Uterus (tissue), 3 donors: ENCODE measurements at regions not wholly inside any gene's neighbourhood (a gene's known extent, or its start where the extent isn't known, plus 50 kb on each side); places are given as distances from the start of the nearest gene placed in this dataset.
"Not testable (repeated sequence)": the region's sequence is repeated elsewhere in the genome, so short reads cannot be mapped to it uniquely, and the experiment has no call there.

Source experiments
- DNase-seq, 2 donors: peaks; one replicate each; pipeline ENCODE4 v3.0.0-alpha.2; 2019 to 2020
- H3K27ac ChIP-seq, 2 donors: fragments of 200-600 bp; sonication (generic); 1 replicate in 1 of 2; 2 replicates in 1 of 2; pipeline ENCODE4 v1.5.1; 2016 to 2018
- H3K27me3 ChIP-seq, 2 donors: fragments of 200-600 bp; sonication (generic); one replicate each; pipeline ENCODE4 v1.5.1; 2018 to 2019; ENCODE audit warnings: control low read depth in 1 of 2
- H3K36me3 ChIP-seq, 2 donors: fragments of 200-600 bp; sonication (generic); one replicate each; pipeline ENCODE4 v1.5.1; 2019; ENCODE audit warnings: control low read depth in 1 of 2
- H3K4me1 ChIP-seq, 2 donors: fragments of 200-600 bp; sonication (generic); one replicate each; pipeline ENCODE4 v1.5.1; 2018 to 2019; ENCODE audit warnings: control low read depth in 1 of 2
- H3K4me3 ChIP-seq, 2 donors: fragments of 200-600 bp; sonication (generic); 1 replicate in 1 of 2; 2 replicates in 1 of 2; pipeline ENCODE4 v1.5.1; 2018 to 2019; ENCODE audit warnings: mild to moderate bottlenecking in 1 of 2
- H3K9me3 ChIP-seq, 2 donors: fragments of 200-600 bp; sonication (generic); one replicate each; pipeline ENCODE4 v1.5.1; 2019; ENCODE audit warnings: control low read depth in 1 of 2
- POLR2A ChIP-seq, 2 donors: fragments of 450-650 bp; IDR thresholded peaks; one replicate each; pipeline ENCODE4 v1.6.1; 2016; ENCODE audit warnings: antibody characterized with exemption in 2 of 2, mild to moderate bottlenecking in 1 of 2, moderate library complexity in 1 of 2
- intact Hi-C: fragments of 100-400 bp; cut with DNase I; formaldehyde crosslinking; loops from one replicate; pipeline ENCODE4 v1.15.1; 2023; ENCODE audit warnings: low total_unique reads
- TF ChIP-seq, protein P1 (sequence below), 4 experiments: fragments of 200-600 bp in 2 of 4; fragments of 450-650 bp in 2 of 4; sonication (generic) in 2 of 4; IDR thresholded peaks; one replicate each; pipeline ENCODE4 v1.5.1; 2016 to 2019; ENCODE audit warnings: antibody characterized with exemption in 4 of 4, mild to moderate bottlenecking in 2 of 4, moderate library complexity in 1 of 4
- donor health status: DM: yes; HTN: yes; CAD: no.

GRCh38 chr11:81245791-81246190 is 1487.9 kb downstream of the FAM181B start:
- TF ChIP-seq, protein P1, sequence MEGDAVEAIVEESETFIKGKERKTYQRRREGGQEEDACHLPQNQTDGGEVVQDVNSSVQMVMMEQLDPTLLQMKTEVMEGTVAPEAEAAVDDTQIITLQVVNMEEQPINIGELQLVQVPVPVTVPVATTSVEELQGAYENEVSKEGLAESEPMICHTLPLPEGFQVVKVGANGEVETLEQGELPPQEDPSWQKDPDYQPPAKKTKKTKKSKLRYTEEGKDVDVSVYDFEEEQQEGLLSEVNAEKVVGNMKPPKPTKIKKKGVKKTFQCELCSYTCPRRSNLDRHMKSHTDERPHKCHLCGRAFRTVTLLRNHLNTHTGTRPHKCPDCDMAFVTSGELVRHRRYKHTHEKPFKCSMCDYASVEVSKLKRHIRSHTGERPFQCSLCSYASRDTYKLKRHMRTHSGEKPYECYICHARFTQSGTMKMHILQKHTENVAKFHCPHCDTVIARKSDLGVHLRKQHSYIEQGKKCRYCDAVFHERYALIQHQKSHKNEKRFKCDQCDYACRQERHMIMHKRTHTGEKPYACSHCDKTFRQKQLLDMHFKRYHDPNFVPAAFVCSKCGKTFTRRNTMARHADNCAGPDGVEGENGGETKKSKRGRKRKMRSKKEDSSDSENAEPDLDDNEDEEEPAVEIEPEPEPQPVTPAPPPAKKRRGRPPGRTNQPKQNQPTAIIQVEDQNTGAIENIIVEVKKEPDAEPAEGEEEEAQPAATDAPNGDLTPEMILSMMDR (IDR thresholded peaks at IDR 0.05), result no peak
- no peak for TF ChIP-seq POLR2A (IDR thresholded peaks at IDR 0.05)
- H3K36me3 ChIP-seq, result no peaks in the 10 kb centered on the region
- no peak overlapping the region for H3K4me3 ChIP-seq
- no peaks in the 10 kb centered on the region for H3K27me3 ChIP-seq
- intact Hi-C loops, result no loop called here
- no peak for DNase-seq
- no peak overlapping the region for H3K27ac ChIP-seq
- no peaks in the 10 kb centered on the region for H3K9me3 ChIP-seq
- H3K4me1 ChIP-seq, result no peaks in the 10 kb centered on the region

DNA sequence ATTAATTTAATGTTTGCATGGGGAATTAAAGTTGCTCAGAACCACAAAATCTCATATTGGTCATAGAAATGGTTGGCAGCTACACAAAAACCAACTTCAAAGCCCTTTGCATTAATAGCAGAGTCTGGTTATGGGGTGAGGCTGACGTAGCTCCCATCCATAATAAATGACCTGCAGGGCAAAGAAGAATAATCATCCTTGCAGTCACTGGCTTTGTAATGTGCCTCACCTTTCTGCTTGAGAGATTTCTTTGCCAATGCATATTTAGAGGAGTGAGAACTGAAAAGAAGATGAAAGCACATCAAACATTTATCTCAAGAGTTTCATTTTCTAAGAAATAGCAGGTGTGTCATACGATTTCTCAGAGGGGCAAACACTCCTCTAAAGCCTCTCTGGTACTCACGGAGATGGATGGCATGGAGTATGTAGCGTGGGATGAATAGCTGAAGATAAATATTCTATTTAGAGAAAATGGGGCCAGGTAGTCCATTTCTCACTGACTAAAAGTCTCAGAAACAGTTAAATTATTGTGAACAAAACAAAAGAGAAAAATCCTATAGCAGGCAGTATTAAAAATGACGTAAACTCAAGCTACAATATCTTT is 1491.9 kb downstream of the FAM181B start:
- Histone ChIP-seq H3K9me3 (no peaks in the 10 kb centered on the region), H3K36me3 (no peaks in the 10 kb centered on the region), H3K4me1 (no peaks in the 10 kb centered on the region), H3K27me3 (no peaks in the 10 kb centered on the region), H3K27ac (no peak overlapping the region), H3K4me3 (no peak overlapping the region)
- no peak for DNase-seq
- intact Hi-C loops, result no loop called here
- TF ChIP-seq POLR2A (IDR thresholded peaks at IDR 0.05), result no peak

DNA sequence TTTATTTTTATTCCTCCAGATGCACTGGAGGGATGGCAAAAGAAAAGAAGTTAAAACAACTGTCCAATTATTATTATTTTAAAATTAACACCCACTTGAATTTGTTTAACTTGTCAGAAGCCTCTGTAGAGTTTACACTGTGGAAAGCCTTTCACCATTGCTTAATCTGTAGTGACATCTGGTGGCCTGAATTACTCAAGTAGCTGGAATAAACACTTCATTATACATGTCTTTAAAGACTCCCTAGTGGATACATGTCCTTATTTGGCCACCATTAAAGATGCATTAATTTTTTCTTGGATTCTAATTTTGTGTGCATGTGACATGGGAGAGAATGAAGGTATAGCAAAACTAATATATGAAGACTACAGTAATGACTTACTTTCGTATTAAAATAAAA is 1496.5 kb downstream of the FAM181B start:
- DNase-seq, result no peak
- TF ChIP-seq, protein P1 (IDR thresholded peaks at IDR 0.05), result peak in 2 of 4 experiments; percentile 14 to 15
- no peak for TF ChIP-seq POLR2A (IDR thresholded peaks at IDR 0.05)
- intact Hi-C loops, result no loop called here
- Histone ChIP-seq H3K36me3 (no peaks in the 10 kb centered on the region), H3K4me1 (no peaks in the 10 kb centered on the region), H3K27ac (no peak overlapping the region), H3K4me3 (no peak overlapping the region), H3K27me3 (no peaks in the 10 kb centered on the region), H3K9me3 (no peaks in the 10 kb centered on the region)

DNA sequence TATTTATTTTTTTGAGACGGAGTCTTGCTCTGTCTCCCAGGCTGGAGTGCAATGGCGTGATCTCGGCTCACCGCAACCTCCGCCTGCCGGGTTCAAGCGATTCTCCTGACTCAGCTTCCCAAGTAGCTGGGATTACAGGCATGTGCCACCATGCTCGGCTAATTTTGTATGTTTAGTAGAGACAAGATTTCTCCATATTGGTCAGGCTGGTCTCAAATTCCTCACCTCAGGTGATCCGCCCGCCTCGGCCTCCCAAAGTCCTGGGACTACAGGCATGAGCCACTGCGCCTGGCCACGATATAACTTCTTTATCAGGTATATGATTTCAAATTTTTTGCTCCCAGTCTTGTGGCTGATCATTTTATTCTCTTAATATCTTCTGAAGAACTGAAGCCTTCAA is 1506.3 kb downstream of the FAM181B start:
- H3K27ac ChIP-seq, intact Hi-C loops, H3K9me3 ChIP-seq, H3K4me1 ChIP-seq, DNase-seq, H3K27me3 ChIP-seq, H3K36me3 ChIP-seq, H3K4me3 ChIP-seq: not testable (repeated sequence)

GRCh38 chr11:81224396-81224795 is 1509.3 kb downstream of the FAM181B start:
- H3K36me3 ChIP-seq, result no peaks in the 10 kb centered on the region
- DNase-seq, result no peak
- intact Hi-C loops, result no loop called here
- H3K9me3 ChIP-seq, result no peaks in the 10 kb centered on the region
- TF ChIP-seq, protein P1 (IDR thresholded peaks at IDR 0.05), result no peak
- TF ChIP-seq POLR2A (IDR thresholded peaks at IDR 0.05), result no peak
- no peaks in the 10 kb centered on the region for H3K4me1 ChIP-seq
- no peaks in the 10 kb centered on the region for H3K27me3 ChIP-seq
- H3K27ac ChIP-seq, result no peak overlapping the region
- H3K4me3 ChIP-seq, result no peak overlapping the region

DNA sequence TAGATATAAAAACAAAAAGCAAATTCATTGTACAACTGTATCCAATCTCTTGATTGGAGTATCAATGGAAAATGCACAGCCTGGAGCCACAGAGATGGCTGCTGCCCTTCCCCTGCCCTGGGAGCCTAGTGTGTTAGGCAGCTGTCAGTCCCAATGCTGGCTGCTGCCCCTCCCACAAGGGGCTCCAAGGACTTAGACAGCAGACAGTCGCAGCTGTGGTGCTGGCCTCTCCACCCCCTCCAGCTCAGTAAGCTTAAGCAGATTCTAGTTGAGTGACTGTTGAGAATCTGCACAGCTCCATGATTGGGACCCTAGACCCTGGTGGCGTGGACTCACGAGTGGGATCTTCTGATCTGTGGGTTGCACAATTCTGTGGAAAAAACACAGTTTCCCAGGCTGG is 1511.2 kb downstream of the FAM181B start:
- H3K36me3 ChIP-seq, result no peaks in the 10 kb centered on the region
- no peak overlapping the region for H3K4me3 ChIP-seq
- H3K27me3 ChIP-seq, result no peaks in the 10 kb centered on the region
- no peaks in the 10 kb centered on the region for H3K9me3 ChIP-seq
- no peaks in the 10 kb centered on the region for H3K4me1 ChIP-seq
- intact Hi-C loops, result no loop called here
- no peak overlapping the region for H3K27ac ChIP-seq
- TF ChIP-seq, protein P1 (IDR thresholded peaks at IDR 0.05), result no peak
- DNase-seq, result no peak
